ENCODE measurements at regions not wholly inside any gene's neighbourhood (a gene's known extent, or its start where the extent isn't known, plus 50 kb on each side); places are given as distances from the start of the nearest gene placed in this dataset.

DNA sequence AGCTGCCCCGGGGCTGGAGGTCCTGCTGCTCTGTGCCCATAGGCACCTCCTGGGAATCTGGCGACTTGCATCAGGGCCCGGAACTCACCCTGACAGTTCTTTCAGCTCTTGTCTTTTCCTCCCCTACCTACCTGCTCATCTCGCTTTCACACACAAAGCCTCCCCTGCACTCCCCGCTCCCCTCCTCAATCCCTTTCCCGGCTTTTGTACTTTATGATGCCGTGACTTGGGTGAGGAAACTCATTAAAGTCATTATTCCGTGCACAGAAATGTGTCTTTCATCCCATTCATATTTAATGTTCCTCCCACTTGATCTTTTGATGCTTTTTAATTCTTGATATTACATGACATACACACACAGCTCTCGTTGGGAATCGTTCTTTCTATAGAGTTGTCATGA is 218.6 kb downstream of the RPS24 start:
- TF ChIP-seq EZH2 (IDR thresholded peaks at IDR 0.05; ENCODE audit: borderline replicate concordance, low read depth, low read length, poor library complexity, severe bottlenecking) = no peak
- TF ChIP-seq, protein P1, sequence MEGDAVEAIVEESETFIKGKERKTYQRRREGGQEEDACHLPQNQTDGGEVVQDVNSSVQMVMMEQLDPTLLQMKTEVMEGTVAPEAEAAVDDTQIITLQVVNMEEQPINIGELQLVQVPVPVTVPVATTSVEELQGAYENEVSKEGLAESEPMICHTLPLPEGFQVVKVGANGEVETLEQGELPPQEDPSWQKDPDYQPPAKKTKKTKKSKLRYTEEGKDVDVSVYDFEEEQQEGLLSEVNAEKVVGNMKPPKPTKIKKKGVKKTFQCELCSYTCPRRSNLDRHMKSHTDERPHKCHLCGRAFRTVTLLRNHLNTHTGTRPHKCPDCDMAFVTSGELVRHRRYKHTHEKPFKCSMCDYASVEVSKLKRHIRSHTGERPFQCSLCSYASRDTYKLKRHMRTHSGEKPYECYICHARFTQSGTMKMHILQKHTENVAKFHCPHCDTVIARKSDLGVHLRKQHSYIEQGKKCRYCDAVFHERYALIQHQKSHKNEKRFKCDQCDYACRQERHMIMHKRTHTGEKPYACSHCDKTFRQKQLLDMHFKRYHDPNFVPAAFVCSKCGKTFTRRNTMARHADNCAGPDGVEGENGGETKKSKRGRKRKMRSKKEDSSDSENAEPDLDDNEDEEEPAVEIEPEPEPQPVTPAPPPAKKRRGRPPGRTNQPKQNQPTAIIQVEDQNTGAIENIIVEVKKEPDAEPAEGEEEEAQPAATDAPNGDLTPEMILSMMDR (conservative IDR thresholded peaks at IDR 0.05; ENCODE audit: low read depth, low read length) = no peak
